ENCODE measurements at regions not wholly inside any gene's neighbourhood (a gene's known extent, or its start where the extent isn't known, plus 50 kb on each side); places are given as distances from the start of the nearest gene placed in this dataset.

DNA sequence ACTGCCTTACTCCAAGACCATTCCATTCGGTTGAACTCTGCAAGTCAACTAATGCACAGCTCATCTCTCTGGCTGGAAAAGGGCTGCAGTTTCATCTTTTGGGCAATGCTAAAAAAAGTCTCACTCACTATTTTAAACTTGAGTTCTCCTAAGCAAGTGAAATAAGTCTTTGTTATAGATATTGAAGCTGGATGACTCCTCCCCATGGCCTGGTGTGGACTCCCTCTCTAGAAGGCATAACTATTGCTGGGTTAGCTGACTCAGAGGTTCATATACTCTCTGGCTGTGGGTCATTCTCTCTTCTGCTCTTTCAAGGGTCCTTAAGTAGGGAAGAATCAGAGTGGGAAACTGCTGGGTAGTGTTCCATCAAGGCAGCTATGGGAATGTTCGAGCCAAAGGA lies 88.0 kb downstream of the XCL2 start:
- ChIA-PET CTCF (no interaction called here), POLR2A (ENCODE audit: low non-redundant PET) (no interaction called here)
- BruUV-seq (replicated peaks): no TSS peak
- no peak for DNase-seq (ENCODE audit: low spot score)
- TF ChIP-seq, protein P1, sequence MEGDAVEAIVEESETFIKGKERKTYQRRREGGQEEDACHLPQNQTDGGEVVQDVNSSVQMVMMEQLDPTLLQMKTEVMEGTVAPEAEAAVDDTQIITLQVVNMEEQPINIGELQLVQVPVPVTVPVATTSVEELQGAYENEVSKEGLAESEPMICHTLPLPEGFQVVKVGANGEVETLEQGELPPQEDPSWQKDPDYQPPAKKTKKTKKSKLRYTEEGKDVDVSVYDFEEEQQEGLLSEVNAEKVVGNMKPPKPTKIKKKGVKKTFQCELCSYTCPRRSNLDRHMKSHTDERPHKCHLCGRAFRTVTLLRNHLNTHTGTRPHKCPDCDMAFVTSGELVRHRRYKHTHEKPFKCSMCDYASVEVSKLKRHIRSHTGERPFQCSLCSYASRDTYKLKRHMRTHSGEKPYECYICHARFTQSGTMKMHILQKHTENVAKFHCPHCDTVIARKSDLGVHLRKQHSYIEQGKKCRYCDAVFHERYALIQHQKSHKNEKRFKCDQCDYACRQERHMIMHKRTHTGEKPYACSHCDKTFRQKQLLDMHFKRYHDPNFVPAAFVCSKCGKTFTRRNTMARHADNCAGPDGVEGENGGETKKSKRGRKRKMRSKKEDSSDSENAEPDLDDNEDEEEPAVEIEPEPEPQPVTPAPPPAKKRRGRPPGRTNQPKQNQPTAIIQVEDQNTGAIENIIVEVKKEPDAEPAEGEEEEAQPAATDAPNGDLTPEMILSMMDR (conservative IDR thresholded peaks at IDR 0.05; ENCODE audit: low read depth, low read length): no peak
- no peak for TF ChIP-seq EZH2 (IDR thresholded peaks at IDR 0.05; ENCODE audit: borderline replicate concordance, low read depth, low read length, poor library complexity, severe bottlenecking)
- Histone ChIP-seq H3K9me3 (ENCODE audit: low read depth, low read length, poor library complexity, severe bottlenecking) (no peaks in the 10 kb centered on the region), H3K36me3 (ENCODE audit: insufficient read depth, low read length, poor library complexity, severe bottlenecking) (no peaks in the 10 kb centered on the region), H3K4me1 (ENCODE audit: insufficient read depth, low read length, poor library complexity, severe bottlenecking) (peaks cover 3% of the 10 kb centered on the region), H3K27me3 (replicated peaks; ENCODE audit: insufficient read depth, low read depth, low read length, poor library complexity) (no peaks in the 10 kb centered on the region), H3K4me3 (ENCODE audit: low read depth, low read length, poor library complexity, severe bottlenecking) (no peak overlapping the region), H3K27ac (ENCODE audit: low read depth, low read length, poor library complexity, severe bottlenecking) (no peak overlapping the region)
- intact Hi-C loops (cut with micrococcal nuclease; ENCODE audit: unreplicated experiment): no loop called here

DNA sequence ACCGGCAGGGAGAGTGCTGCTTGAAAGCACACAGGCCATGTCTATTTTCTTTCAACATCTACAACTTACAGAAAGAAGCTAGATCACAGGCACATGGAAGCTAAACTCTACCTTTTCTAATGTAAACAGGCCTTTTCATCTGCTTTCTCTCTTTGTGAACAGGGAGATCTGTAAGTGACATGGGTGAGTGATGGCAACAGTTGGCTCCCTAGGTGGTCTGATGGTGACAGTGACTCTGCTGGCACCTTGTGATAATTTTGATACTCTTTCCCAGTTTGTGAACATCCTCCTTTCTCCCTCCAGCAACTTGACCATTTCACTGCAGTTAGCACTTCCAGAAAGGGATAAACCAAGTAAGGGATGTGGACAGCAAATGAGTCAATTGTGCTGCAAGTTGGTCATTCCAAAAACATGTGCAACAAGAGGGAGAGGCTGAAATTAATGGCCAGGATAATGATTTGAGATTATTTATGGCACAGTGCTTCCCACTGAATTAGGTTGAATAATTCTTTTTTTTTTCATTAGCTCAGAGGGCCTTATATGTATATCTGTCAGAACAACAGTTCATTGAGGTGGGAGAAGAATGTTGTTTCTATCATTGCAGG lies 89.5 kb downstream of the XCL2 start:
- Histone ChIP-seq H3K27ac (ENCODE audit: low read depth, low read length, poor library complexity, severe bottlenecking) (no peak overlapping the region), H3K9me3 (ENCODE audit: low read depth, low read length, poor library complexity, severe bottlenecking) (no peaks in the 10 kb centered on the region), H3K36me3 (ENCODE audit: insufficient read depth, low read length, poor library complexity, severe bottlenecking) (no peaks in the 10 kb centered on the region), H3K27me3 (replicated peaks; ENCODE audit: insufficient read depth, low read depth, low read length, poor library complexity) (no peaks in the 10 kb centered on the region), H3K4me3 (ENCODE audit: low read depth, low read length, poor library complexity, severe bottlenecking) (no peak overlapping the region), H3K4me1 (ENCODE audit: insufficient read depth, low read length, poor library complexity, severe bottlenecking) (peaks cover 3% of the 10 kb centered on the region)
- ChIA-PET CTCF (no interaction called here), POLR2A (ENCODE audit: low non-redundant PET) (no interaction called here)
- intact Hi-C loops (cut with micrococcal nuclease; ENCODE audit: unreplicated experiment): no loop called here
- no TSS peak for BruUV-seq (replicated peaks)
- TF ChIP-seq, protein P1 (conservative IDR thresholded peaks at IDR 0.05; ENCODE audit: low read depth, low read length): no peak
- TF ChIP-seq EZH2 (IDR thresholded peaks at IDR 0.05; ENCODE audit: borderline replicate concordance, low read depth, low read length, poor library complexity, severe bottlenecking): no peak
- no peak for DNase-seq (ENCODE audit: low spot score)

DNA sequence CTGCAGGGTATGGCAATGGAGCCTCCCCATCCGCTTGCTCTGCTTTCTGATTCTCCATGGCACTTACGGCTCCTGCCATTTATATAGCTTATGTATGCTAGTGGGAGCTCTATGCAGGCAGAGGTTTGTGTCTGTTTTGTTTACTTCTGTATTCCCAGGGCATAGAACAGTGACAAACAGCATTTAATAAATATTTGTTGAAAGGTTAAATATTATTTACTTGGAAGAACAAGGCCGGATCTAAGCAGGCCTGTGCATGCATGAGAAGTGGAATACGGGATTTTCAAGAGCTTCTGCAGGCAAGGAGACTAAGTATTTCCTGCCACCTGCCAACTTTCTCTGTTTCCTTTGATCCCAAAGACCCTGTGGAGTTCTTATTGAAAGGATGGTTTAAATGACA lies 90.7 kb downstream of the XCL2 start:
- no peaks in the 10 kb centered on the region for H3K9me3 ChIP-seq (ENCODE audit: low read depth, low read length, poor library complexity, severe bottlenecking)
- H3K36me3 ChIP-seq (ENCODE audit: insufficient read depth, low read length, poor library complexity, severe bottlenecking): no peaks in the 10 kb centered on the region
- no peaks in the 10 kb centered on the region for H3K27me3 ChIP-seq (replicated peaks; ENCODE audit: insufficient read depth, low read depth, low read length, poor library complexity)
- POLR2A ChIA-PET (ENCODE audit: low non-redundant PET): no interaction called here
- TF ChIP-seq, protein P1 (conservative IDR thresholded peaks at IDR 0.05; ENCODE audit: low read depth, low read length): no peak
- no peak for TF ChIP-seq EZH2 (IDR thresholded peaks at IDR 0.05; ENCODE audit: borderline replicate concordance, low read depth, low read length, poor library complexity, severe bottlenecking)
- no TSS peak for BruUV-seq (replicated peaks)
- peaks cover 3% of the 10 kb centered on the region for H3K4me1 ChIP-seq (ENCODE audit: insufficient read depth, low read length, poor library complexity, severe bottlenecking)
- CTCF ChIA-PET: no interaction called here
- H3K4me3 ChIP-seq (ENCODE audit: low read depth, low read length, poor library complexity, severe bottlenecking): no peak overlapping the region
- intact Hi-C loops (cut with micrococcal nuclease; ENCODE audit: unreplicated experiment): no loop called here
- DNase-seq (ENCODE audit: low spot score): no peak
- no peak overlapping the region for H3K27ac ChIP-seq (ENCODE audit: low read depth, low read length, poor library complexity, severe bottlenecking)

Data from A673 (cell line).